NCI-H187 (cell line): ENCODE measurements at regions not wholly inside any gene's neighbourhood (a gene's known extent, or its start where the extent isn't known, plus 50 kb on each side); places are given as distances from the start of the nearest gene placed in this dataset.

ENCODE experiments used
- DNase-seq, 2 experiments: peaks; one replicate each; lab custom pipeline; 2025; lab: John Stamatoyannopoulos, UW

DNA sequence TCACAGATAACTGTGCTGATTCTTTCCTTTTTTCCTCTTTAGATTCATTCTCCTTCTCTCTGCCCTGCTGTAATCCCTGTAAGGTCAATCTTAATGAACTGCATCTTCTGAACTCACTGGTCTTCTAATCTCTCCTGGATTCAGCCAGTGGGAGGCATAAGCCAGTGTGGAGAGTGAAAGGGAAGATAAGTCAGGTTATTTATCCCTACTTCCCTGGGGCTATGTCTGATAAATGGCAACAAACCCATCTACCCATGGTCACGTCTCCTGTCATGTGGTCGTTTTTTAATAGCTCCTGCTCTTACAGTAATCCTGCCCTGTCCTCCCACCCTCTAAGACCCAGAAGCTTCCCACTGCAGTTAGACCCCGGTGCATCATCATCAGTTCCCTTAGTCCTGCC lies 199.6 kb upstream of the NAALADL2 start:
- DNase-seq: no peak

DNA sequence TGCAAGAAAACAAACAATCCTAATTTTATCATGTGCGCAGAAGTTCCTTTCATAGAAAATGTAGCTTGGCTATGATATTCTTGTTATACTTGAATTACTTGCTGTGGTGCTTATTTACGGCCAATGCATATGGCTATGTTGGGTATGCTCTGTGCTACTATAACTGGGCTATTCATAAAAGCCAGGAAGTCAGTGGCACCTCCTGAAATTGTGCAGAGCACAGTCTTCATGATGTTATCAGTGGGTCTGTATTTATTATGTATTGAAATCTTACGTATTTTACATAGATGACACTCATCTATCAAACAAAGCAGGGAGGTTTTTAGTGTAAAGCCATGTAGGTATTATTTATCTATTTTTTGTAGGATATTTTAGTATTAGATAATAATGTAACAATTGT lies 196.5 kb upstream of the NAALADL2 start:
- no peak for DNase-seq

DNA sequence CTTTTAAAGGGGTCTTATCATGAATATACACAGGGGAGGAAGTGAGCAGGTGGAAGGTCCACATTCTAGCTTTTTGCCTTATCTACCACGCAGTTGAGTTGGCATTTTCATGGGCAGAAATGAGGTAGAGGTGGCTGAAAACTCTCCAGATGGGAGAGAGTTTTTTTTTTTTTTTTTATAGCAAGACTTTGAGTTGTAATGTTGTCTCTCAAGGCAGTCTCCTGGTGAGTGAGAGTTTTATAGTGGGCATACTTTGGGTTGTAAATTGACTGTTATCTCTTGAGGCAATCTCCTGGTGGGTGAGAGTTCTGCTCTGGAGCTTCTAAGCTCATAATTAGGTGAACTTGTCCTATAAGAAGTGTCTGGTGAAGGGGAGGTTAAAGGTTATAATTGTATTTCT lies 191.7 kb upstream of the NAALADL2 start:
- DNase-seq: no peak

DNA sequence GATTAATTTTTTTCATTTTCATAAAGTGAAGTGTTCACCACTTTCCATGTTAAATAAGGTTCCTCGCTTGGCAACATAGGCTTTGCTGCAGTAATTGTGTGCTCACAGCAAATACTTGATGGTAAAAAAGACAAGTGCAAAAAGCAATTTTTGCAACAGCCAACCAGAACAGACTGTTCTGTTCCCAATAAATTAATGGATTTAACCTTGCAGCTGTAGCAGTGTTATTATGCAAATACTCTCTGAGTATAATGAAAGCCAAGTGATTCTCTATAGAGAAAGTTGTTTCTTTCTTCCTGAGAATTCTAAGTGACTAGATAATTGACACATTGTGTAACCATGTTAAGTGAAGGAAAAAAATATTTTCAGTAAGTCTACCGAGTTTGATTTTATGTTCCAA lies 183.7 kb upstream of the NAALADL2 start:
- DNase-seq: no peak

DNA sequence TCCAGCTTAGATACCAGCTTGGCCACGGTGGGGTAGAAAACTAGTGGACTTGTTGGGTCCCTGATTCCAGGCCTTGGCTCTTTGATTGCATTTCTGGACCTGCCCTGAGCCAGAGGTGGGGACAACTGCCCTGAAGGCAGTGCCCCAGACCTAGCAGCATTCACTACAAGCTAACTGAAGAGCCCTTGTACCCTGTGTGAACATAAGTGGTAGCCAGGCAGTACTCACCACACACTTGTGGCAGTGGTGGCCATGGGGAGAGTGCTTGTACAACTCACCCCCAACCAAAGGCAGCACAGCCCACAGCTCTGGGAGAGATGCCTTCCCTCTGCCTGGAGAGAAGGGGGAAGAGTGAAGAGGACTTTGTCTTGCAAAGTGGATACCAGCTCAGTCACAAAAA lies 177.3 kb upstream of the NAALADL2 start:
- no peak for DNase-seq

DNA sequence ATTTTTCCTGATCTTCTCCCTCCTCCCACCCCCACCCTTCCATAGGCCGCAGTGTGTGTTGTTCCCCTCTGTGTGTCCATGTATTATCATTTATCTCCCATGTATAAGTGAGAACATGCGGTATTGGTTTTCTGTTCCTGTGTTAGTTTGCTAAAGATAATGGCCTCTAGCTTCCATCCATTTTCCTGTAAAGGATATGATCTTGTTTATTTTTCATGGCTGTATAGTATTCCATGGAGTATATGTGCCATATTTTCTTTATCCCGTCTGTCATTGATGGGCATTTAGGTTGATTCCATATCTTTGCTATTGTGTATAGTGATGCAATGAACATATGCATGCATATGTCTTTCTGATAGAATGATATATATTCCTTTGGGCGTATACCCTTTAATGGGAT lies 173.3 kb upstream of the NAALADL2 start:
- DNase-seq: no peak

DNA sequence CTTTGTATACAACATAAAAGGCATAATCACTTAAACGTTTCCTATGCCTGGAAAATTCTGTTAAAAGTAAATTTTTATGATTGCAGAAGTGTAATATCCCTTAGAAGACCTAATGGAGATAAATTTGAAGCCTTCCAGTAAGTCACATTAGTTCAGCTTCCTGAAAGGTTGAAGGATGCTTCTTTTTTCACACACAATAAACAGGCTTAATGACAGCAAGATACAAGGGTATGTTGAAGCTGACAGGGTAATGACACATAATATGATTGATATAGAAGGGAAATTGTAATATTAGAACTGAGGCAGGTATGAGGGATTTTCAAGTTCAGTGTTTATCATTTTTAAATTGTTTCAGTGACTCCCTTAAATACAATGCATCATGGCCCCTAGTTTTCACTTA lies 161.8 kb upstream of the NAALADL2 start:
- no peak for DNase-seq

DNA sequence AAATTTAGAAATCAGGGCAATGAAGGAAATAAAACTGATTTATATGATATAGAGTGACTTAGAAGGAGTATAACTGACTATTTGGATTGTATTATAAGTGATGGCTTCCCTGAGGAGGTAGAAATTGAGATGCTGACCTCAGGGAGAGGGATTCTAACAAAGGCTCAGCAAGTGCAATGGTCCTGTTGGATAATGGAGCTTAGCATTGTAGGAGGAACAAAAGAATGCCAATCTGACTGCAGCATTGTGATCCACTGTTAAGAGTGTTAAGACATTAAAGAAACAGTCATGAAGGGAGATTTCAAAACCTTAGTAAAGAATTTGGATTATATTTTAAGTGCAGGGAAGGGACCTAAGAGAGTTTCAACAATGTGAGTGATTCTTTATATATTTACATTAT lies 158.4 kb upstream of the NAALADL2 start:
- DNase-seq: no peak

DNA sequence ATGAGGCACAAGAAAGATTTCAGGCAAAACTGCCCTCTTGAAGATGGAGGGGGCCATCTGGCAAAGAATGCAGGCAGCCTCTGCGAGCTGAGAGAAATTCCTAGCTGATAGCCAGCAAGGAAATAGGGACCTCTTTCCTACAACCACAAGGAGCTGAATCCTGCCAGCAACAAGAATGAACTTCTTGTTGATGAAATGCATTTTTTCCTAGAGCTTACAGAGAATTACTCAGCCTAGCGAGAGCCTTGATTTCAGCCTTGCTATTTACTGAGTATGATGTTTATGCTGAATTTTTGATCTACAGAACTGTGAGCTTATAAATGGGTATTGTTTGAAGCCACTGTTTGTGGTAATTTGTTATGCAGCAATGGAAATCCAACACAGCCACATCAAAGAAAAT lies 148.5 kb upstream of the NAALADL2 start:
- DNase-seq: no peak

DNA sequence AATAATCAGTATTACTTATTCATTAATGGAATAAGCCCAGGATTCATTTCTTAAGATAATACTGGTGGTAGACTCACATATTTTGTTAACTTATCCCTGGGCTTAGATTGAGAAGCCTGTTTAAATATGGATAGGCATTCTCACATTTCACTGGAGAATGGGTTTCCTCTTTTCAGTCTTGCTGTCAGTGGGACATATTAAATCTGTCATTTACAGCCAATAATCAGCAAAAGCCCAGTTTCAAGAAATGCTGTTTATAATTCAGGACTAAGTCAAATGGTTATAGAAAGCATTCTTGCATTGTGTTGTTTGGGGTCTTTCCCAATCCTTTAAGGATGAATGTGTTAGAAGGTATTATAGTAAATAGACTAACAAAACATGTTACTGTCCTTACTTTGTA lies 143.7 kb upstream of the NAALADL2 start:
- no peak for DNase-seq

DNA sequence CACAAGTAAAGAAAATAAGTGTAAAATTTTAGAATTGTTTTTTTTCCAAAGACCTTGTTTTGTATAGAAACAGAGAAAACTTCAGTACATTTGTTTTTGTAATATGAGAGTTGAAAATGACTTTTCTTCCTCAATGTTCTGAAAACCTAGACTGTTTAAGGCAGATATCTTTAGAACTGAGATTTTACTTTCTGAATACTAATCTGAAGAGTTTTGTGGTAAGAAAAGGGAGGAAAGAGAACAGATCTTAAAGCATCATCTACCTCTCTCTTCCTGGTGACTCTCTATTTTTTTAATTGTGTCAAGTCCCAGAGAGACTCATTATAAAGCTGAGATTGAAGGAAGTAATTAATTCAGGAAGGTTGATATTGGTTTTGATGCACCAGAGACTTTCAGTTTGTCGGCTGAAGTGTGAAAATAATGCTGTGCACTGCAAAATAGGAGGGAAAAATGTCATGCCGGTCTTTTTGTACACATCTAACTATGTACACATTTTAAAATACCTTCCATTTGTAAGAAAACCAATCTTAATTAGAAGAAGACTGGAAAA lies 142.1 kb upstream of the NAALADL2 start:
- DNase-seq: no peak

DNA sequence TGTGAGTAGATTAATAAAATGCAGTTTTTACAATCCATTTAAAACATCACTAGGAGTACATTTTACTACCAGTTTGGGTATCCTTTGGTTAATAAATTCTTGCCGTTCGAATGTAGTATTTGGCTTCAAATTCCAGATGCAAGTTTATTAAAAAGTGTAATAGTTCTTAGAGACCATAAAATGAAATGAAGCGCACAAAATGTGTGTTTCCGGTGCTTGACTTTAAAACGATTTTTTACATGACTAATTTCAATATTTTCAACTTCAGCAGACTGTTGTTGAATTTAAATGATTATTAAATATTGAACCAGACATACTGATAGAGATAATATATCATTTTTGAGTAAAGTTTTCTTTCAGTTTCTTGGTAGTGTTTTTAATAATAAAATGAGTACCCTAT lies 138.4 kb upstream of the NAALADL2 start:
- no peak for DNase-seq

DNA sequence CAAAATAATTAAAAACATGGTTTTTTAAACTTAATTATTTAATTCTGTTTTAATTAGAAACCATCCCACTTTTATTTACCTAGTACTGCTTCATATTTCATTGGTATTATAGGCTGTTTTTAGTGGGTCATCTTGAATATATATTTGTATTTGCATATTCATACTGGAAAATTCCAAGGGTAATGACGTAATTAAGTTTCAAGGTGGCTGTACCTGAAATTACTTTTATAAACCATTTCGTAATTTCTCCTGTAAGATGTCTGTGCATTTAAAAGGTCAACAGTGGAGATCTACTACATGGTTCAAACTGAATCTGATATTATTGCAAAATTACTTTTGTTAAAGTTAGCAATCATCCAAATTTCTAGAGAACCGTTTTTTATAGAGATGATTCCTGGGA lies 133.8 kb upstream of the NAALADL2 start:
- DNase-seq: no peak

DNA sequence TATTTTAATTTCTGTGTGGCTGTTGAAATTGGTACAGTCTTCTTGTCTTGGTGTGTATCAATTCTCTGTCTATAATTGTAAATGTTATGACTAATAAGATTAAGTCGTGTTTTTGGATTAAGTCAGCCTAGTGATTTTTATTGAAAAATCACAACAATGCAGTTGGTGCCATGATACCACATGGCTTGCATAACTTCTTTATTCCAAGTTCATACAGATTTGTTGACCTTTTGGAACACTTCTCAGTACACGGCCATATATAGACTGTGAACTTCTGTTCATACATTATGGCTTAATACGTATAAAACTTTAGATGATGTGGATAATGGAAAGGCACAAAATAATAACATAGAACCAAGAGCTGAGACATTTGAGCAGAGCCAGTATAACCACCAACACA lies 121.2 kb upstream of the NAALADL2 start:
- no peak for DNase-seq

DNA sequence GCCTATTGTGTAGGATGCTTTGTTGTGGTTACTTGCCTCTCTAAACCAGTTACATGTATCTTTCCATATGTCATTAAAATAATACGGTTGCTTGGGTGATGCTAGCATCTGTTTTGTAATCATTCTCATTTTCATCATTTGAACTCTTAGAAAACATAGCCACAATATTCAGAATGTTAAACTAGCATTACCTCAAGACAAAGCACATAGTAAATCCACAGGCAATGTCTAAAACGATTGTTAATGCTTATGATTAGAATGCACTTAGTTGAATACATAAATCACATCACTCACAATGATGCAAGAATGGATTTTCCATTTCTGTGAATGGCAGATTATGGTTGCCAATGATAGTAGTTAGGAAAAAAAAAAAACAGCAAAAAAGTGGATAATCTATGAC lies 110.0 kb upstream of the NAALADL2 start:
- DNase-seq: no peak

DNA sequence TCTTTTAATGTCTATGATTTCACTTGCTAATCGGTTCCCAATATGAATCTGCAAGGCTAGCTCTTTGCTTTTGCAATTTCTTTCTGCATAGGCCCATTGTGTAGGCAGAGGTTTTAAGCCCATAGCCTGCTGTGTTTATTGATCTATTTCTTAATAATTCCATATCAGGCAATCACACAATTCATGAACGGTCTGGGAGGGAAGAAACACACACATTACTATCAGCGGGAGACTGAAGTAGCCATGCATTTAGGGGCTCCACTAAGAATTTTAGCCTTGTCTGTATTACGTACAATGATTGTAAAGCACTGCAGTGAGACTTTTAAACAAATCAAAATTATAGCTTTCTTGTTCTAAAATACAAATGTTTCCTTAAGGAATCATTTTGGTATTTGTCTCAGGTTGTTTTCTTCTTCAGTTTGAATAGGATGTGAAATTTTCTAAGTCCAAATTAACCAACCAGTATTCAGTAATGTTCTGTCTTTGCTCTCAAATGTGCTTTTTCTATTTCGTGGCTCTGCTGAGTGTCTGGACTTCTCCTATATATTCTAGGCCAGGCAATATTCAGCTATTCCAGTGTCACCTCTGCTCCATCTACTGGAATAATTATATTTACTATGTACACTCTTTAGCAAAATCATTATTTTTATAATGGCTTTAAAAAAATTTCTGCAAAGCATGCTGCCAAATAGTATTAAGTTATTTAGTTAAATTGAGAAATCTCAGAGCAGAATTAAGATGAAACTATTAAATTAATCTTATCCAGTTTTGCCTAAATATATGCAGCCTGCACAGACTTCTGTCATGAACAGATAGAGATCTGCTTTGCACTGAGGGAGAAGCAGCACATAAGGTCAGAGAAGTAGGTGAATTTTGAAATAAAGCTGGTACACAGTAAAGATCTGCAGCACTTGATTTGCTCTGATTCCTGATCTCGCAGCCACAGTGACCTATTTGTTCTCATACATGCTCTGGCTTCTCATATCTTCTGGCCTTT lies 103.0 kb upstream of the NAALADL2 start:
- DNase-seq: no peak

DNA sequence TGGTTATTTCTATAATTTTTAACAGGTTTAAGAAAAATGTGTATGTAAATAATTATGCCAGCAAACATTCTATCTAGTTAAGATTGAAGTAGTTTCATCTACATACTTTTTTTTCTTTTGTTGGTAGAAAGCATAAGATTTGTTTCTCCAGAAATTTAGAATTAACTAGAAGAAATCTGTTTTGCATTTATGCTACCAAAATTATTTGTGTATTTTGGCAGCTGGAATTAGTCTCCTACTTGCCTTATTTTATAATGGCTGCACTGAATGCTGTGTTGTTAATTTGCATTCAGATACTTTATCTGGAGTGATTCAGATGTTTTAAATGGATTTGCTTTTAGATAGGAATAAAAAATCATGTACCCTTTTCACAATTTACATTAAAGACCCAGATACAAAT lies 100.2 kb upstream of the NAALADL2 start:
- DNase-seq: no peak

DNA sequence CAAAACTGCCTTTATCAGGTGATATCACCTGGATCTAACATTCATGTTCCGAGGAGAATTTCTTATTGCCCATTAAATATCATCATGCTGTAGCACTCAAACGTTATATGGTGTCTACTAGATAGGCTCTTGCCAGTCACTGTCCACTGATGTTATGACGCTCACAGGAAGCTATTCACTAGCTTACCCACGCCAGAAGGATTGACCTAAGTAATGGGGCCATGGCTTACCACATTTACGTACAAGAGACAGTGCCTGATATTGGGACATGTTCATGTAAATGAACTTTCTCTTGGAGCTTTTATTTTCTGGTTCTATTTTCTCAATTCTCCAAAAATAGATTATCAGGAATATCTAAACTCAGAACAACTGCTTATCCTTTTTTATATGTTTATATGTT lies 91.7 kb upstream of the NAALADL2 start:
- no peak for DNase-seq

DNA sequence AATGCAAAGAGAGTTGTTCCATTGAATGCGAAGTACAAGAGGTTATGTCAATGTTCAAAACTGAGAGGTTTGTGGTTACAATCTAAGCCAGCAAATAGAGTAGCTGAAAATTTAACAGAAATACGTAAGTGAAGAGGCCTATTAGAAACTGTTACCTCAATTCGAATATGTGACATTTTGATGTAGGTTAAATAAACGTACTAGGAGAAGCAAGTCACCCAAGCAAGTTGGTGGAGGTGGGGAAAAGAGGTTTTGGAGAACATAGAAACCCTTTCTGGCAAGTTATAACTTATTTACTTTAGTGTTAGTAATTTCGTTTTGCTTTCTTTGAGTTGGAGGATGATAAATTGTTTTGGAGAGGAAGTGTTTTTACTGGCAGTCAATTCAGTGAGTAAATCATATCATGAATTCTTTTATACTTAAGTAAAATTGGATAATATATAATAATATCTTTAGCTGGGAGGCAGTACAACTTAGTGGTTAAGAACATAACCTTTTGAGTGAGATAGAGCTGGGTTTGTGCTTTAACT lies 91.2 kb upstream of the NAALADL2 start:
- DNase-seq: no peak

DNA sequence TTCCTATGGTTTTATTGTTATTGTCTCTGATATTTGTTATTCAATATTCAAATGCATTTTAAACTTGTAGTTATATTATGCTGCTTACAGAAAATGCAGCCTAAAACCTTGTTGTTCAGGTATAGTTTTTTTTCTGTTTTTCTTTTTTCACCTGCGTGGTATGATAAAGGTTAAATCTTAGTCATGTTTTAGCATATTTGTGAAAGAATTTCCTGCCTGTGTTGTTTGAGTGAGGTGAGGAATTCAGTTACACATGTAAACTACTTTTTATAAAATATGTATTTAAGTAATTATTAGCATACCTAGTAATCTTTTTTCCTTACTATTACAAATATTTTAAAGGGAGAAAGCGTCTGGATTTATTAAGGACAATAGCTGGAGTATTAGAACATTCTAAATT lies 90.0 kb upstream of the NAALADL2 start:
- no peak for DNase-seq

DNA sequence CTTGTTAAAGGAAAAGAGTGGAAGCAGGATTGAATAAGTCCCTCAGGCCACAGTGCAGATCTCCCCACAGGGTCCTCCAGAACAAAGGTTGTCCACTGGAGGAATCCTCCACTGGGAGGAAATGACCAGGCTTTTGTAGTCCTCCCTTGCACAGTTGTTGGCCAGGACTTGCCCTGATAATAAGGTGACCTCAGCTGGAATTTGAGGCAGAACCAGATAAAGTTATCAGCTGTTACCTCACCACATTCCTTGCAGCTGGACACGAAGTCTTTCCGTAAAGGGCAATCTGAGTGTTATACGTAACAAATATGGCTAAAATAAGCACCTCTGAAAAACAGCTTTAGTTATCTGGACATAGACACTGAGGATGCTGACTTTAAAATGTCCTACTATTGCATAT lies 83.5 kb upstream of the NAALADL2 start:
- no peak for DNase-seq

DNA sequence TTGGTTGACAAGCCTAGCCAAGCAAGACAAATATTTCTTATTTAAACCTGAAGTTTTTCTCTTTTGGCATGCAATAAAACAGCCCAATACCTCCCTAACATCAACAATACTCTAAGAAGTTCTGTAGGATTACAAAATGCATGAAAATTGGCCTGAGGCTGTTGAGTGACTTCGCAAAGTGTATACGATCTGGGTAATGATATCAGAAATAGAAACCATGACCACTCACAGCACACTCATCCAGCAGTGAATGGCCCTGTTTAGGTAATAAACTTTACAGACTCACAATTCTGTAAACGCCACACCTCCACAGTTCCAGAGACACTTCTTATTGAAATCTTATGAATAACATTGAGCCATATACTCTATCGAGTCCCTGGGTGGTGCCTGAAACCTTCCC lies 83.0 kb upstream of the NAALADL2 start:
- no peak for DNase-seq

DNA sequence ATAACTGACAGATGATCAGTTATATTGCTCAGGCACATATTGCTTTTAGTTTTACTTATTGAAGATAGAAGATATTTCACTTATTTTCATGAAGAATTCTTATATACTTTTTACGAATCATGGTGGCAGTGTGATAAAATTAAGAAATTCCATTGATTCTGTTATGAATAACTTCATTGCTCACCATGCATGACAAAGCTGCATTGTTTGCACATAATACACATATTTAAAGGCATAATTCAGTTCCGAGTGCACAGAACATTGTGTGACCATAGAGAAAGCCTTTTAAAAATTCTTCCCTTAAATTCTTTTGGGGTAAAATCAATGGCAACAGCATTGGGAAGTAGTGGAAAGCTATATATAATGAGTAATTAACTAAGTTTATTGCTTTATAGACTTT lies 82.5 kb upstream of the NAALADL2 start:
- DNase-seq: no peak

DNA sequence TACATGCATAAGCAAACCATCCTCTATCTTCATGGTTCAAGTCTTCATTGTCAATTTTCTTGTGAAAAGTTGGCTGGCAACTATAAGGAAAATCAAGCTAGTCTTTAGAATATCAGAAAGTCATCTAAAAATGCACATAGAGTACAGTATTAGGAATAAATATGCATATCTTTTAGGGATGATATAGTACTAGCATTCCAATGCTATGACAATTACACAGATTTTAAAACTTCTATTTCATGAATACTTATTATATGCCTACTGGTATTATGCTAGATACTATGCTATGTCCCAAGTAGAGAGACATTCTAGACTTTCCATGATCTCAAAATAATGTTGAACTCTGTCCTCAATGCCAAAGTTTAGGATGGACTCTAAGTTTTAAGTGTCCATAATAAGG lies 81.3 kb upstream of the NAALADL2 start:
- DNase-seq: no peak
